Mesenchymal stem cell (in vitro differentiated cells and primary cell): ENCODE measurements at regions not wholly inside any gene's neighbourhood (a gene's known extent, or its start where the extent isn't known, plus 50 kb on each side); places are given as distances from the start of the nearest gene placed in this dataset.
"Not testable (repeated sequence)": the region's sequence is repeated elsewhere in the genome, so short reads cannot be mapped to it uniquely, and the experiment has no call there.

ENCODE experiments used
- DNase-seq: peaks from one replicate; pipeline ENCODE4 v3.0.0-alpha.2; 2013
- H2AFZ ChIP-seq: one replicate; pipeline ENCODE4 v1.6.1; 2013; ENCODE audit warnings: low read depth, mild to moderate bottlenecking, control low read depth, inconsistent platforms, low read length, moderate library complexity
- H2AK5ac ChIP-seq: 2 replicates; pipeline ENCODE4 v1.6.1; 2013; ENCODE audit warnings: low read length, moderate library complexity, mild to moderate bottlenecking, inconsistent platforms; ENCODE audit not compliant: severe bottlenecking
- H2BK120ac ChIP-seq: one replicate; pipeline ENCODE4 v1.6.1; 2013; ENCODE audit warnings: low read depth, mild to moderate bottlenecking, inconsistent platforms, low read length, moderate library complexity
- H2BK12ac ChIP-seq, 2 experiments: one replicate each; pipeline ENCODE4 v1.6.1; 2013; ENCODE audit warnings: inconsistent platforms in 2 of 2, low read length in 2 of 2, mild to moderate bottlenecking in 2 of 2, moderate library complexity in 2 of 2, control low read depth in 1 of 2
- H2BK15ac ChIP-seq: one replicate; pipeline ENCODE4 v1.6.1; 2013; ENCODE audit warnings: mild to moderate bottlenecking, low read depth, inconsistent platforms; ENCODE audit not compliant: poor library complexity, severe bottlenecking
- H2BK5ac ChIP-seq: 2 replicates; pipeline ENCODE4 v1.6.1; 2013; ENCODE audit warnings: low read depth, mild to moderate bottlenecking, low read length, control low read depth, inconsistent platforms; ENCODE audit not compliant: poor library complexity, severe bottlenecking
- H3K14ac ChIP-seq, 2 experiments: one replicate each; pipeline ENCODE4 v1.6.1; 2013; ENCODE audit warnings: inconsistent platforms in 2 of 2, low read length in 2 of 2, control low read depth in 1 of 2, mild to moderate bottlenecking in 1 of 2, moderate library complexity in 1 of 2
- H3K18ac ChIP-seq, 2 experiments: one replicate each; pipeline ENCODE4 v1.6.1; 2013; ENCODE audit warnings: inconsistent platforms in 2 of 2, low read length in 2 of 2, control low read depth in 1 of 2, low read depth in 1 of 2, mild to moderate bottlenecking in 1 of 2
- H3K23ac ChIP-seq, 2 experiments: one replicate each; pipeline ENCODE4 v1.6.1; 2013; ENCODE audit warnings: inconsistent platforms in 2 of 2, low read length in 2 of 2, mild to moderate bottlenecking in 2 of 2, moderate library complexity in 2 of 2, control low read depth in 1 of 2
- H3K27ac ChIP-seq: 2 replicates; pipeline ENCODE4 v1.5.1; 2013; ENCODE audit warnings: mild to moderate bottlenecking, moderate library complexity, low read length, control low read depth, inconsistent platforms; ENCODE audit not compliant: poor library complexity, severe bottlenecking
- H3K27me3 ChIP-seq, 2 experiments: 2 replicates each; pipeline versions ENCODE4 v1.6.1 to v1.7.0; 2013; ENCODE audit warnings: low read length in 2 of 2, mild to moderate bottlenecking in 2 of 2, moderate library complexity in 2 of 2, control low read depth in 1 of 2, inconsistent platforms in 1 of 2; ENCODE audit not compliant: control insufficient read depth in 1 of 2, insufficient read depth in 1 of 2
- H3K36me3 ChIP-seq, 2 experiments: 2 replicates each; pipeline versions ENCODE4 v1.6.1 to v1.7.0; 2013; ENCODE audit warnings: low read length in 2 of 2, control low read depth in 1 of 2, inconsistent platforms in 1 of 2, low read depth in 1 of 2, mild to moderate bottlenecking in 1 of 2; ENCODE audit not compliant: insufficient read depth in 2 of 2, control insufficient read depth in 1 of 2
- H3K4ac ChIP-seq, 2 experiments: one replicate each; pipeline ENCODE4 v1.6.1; 2013; ENCODE audit warnings: inconsistent platforms in 2 of 2, low read length in 2 of 2, mild to moderate bottlenecking in 2 of 2, moderate library complexity in 2 of 2, control low read depth in 1 of 2, low read depth in 1 of 2
- H3K4me1 ChIP-seq: 2 replicates; pipeline ENCODE4 v1.6.1; 2013; ENCODE audit warnings: low read depth, low read length, control low read depth; ENCODE audit not compliant: control insufficient read depth, insufficient read depth
- H3K4me2 ChIP-seq: 2 replicates; pipeline ENCODE4 v1.6.1; 2013; ENCODE audit warnings: low read length, mild to moderate bottlenecking, inconsistent platforms; ENCODE audit not compliant: poor library complexity, severe bottlenecking
- H3K4me3 ChIP-seq, 2 experiments: 2 replicates each; pipeline versions ENCODE4 v1.5.1 to v1.7.0; 2013; ENCODE audit warnings: low read length in 2 of 2, mild to moderate bottlenecking in 2 of 2, control low read depth in 1 of 2, low read depth in 1 of 2; ENCODE audit not compliant: insufficient read depth in 1 of 2
- H3K79me1 ChIP-seq: replicated peaks from 2 replicates; pipeline ENCODE4 v1.6.1; 2013; ENCODE audit warnings: mild to moderate bottlenecking, control low read depth, low read length, inconsistent platforms; ENCODE audit not compliant: poor library complexity, severe bottlenecking
- H3K9ac ChIP-seq: 2 replicates; pipeline ENCODE4 v1.7.0; 2013; ENCODE audit warnings: mild to moderate bottlenecking, low read length, moderate library complexity
- H3K9me3 ChIP-seq: 2 replicates; pipeline ENCODE4 v1.7.0; 2013; ENCODE audit warnings: mild to moderate bottlenecking, low read length; ENCODE audit not compliant: control insufficient read depth
- H4K8ac ChIP-seq: one replicate; pipeline ENCODE4 v1.6.1; 2013; ENCODE audit warnings: inconsistent platforms, mild to moderate bottlenecking, low read length, moderate library complexity
- H4K91ac ChIP-seq: one replicate; pipeline ENCODE4 v1.6.1; 2013; ENCODE audit warnings: mild to moderate bottlenecking, low read length, inconsistent platforms
- WGBS: methylation state at CpG from one replicate; pipeline ENCODE4 v1.1.7; 2013; ENCODE audit warnings: mixed read lengths; 5-methylcytosine and 5-hydroxymethylcytosine counted together

DNA sequence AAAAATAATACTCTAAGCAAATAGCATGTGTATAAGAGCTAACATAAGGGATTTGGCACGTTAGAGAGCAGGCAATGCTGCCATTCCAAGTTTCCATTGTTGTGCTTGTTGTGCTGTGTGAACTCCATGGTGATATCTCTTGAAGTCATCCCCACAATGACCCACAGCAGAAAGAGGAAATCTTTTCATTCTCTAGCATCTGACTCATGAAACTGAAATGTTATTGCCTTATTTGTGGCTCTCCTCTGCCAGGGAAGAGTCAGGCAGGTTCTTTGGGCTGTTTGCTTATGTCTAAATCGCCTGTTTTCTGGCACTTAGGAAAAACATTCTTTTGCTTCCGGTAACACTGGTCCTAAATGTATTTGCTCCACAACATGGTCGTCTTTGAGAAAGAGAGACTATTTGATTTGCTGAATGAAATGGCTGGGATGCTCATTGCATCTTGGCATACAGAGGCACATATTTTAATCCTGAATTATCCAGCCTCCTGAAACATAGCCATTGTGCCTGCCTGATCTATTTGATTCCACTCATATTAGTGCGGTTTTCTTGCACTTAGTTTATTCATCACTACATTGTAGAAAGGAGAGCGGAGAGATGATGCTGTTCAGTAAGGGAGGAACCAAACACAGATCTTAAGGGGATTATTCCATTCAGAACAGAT is 188.8 kb downstream of the CSNK1G3 start:
- H3K27me3 ChIP-seq, result no peaks in the 10 kb centered on the region
- no peak overlapping the region for H2BK120ac ChIP-seq
- H2BK5ac ChIP-seq, result no peak overlapping the region
- 33% methylated on average over 3 of the region's 6 CpGs for WGBS
- peak overlapping the region; percentile 65 for H3K27ac ChIP-seq
- no peak overlapping the region for H4K8ac ChIP-seq
- H3K4ac ChIP-seq, result no peak overlapping the region
- DNase-seq, result peak; percentile 97
- H3K4me3 ChIP-seq, result peak overlapping the region in 1 of 2 experiments; percentile 23
- peak overlapping the region; percentile 84 for H3K9ac ChIP-seq
- H3K4me2 ChIP-seq, result no peak overlapping the region
- H3K9me3 ChIP-seq, result no peaks in the 10 kb centered on the region
- no peaks in the 10 kb centered on the region for H3K79me1 ChIP-seq
- H2AK5ac ChIP-seq, result peak overlapping the region; percentile 65
- H3K14ac ChIP-seq, result no peak overlapping the region
- H3K36me3 ChIP-seq, result no peaks in the 10 kb centered on the region
- H4K91ac ChIP-seq, result no peak overlapping the region
- H2BK15ac ChIP-seq, result no peak overlapping the region
- H3K23ac ChIP-seq, result no peak overlapping the region
- peak overlapping the region in 1 of 2 experiments; percentile 38 for H2BK12ac ChIP-seq
- H3K4me1 ChIP-seq, result peaks cover 6% of the 10 kb centered on the region
- H3K18ac ChIP-seq, result peak overlapping the region in 1 of 2 experiments; percentile 37
- H2AFZ ChIP-seq, result no peak overlapping the region

DNA sequence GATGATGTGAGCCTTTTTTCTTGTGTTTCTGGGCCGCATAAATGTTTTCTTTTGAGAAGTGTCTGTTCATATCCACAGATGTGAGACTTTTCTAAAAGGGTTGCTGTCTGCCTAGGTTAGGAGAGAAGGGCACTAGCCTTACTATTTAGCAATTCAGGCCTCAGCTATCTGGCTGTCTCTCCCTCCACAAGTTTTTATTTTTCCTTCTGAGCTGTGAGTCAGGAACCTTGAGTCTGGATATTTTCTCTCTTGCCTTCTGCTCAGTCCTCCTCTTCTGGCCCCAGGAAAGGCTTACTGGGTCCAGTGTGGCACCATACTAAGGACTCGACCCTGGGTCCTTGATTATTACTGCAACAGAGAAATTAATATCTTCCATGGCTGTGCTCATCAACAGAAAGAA is 187.6 kb downstream of the CSNK1G3 start:
- H3K4ac ChIP-seq, result peak overlapping the region; percentile 60 to 85
- H2BK120ac ChIP-seq, result no peak overlapping the region
- no peak overlapping the region for H3K4me2 ChIP-seq
- H2BK5ac ChIP-seq, result no peak overlapping the region
- no peak overlapping the region for H4K8ac ChIP-seq
- peak overlapping the region; percentile 84 for H3K9ac ChIP-seq
- H3K4me3 ChIP-seq, result no peak overlapping the region
- H3K79me1 ChIP-seq, result no peaks in the 10 kb centered on the region
- no peaks in the 10 kb centered on the region for H3K9me3 ChIP-seq
- H3K27ac ChIP-seq, result peak overlapping the region; percentile 62
- no peak overlapping the region for H3K14ac ChIP-seq
- peak overlapping the region; percentile 2 for H4K91ac ChIP-seq
- H3K4me1 ChIP-seq, result peaks cover 6% of the 10 kb centered on the region
- no peaks in the 10 kb centered on the region for H3K36me3 ChIP-seq
- H2AK5ac ChIP-seq, result peak overlapping the region; percentile 47
- 79% methylated on average over 1 of the region's 2 CpGs for WGBS
- H2AFZ ChIP-seq, result no peak overlapping the region
- no peak overlapping the region for H2BK15ac ChIP-seq
- no peaks in the 10 kb centered on the region for H3K27me3 ChIP-seq
- no peak overlapping the region for H3K23ac ChIP-seq
- H2BK12ac ChIP-seq, result peak overlapping the region; percentile 51 to 84
- peak overlapping the region; percentile 54 to 82 for H3K18ac ChIP-seq
- DNase-seq, result no peak

DNA sequence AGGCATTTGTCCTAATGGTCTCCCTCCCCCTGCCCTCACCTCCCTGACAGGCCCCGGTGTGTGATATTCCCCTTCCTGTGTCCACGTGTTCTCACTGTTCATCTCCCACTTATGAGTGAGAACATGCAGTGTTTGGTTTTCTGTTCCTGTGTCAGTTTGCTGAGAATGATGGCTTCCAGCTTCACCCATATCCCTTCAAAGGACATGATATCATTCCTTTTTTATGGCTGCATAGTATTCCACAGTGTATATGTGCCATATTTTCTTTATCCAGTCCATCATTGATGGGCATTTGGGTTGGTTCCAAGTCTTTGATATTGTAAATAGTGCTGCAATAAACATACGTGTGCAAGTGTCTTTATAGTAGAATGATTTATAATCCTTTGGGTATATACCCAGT is 187.0 kb downstream of the CSNK1G3 start:
- H2BK120ac ChIP-seq, H2AFZ ChIP-seq, H3K4ac ChIP-seq, H3K36me3 ChIP-seq, H3K79me1 ChIP-seq, H3K18ac ChIP-seq, H2BK15ac ChIP-seq, DNase-seq, H4K8ac ChIP-seq, H3K9me3 ChIP-seq, H4K91ac ChIP-seq, H2BK12ac ChIP-seq, H3K23ac ChIP-seq, H2AK5ac ChIP-seq, H2BK5ac ChIP-seq, H3K27ac ChIP-seq, H3K14ac ChIP-seq, H3K4me1 ChIP-seq, H3K4me3 ChIP-seq, H3K9ac ChIP-seq, H3K27me3 ChIP-seq, H3K4me2 ChIP-seq: not testable (repeated sequence)
- no CpG with 5 or more reads among the region's 3 CpGs for WGBS

DNA sequence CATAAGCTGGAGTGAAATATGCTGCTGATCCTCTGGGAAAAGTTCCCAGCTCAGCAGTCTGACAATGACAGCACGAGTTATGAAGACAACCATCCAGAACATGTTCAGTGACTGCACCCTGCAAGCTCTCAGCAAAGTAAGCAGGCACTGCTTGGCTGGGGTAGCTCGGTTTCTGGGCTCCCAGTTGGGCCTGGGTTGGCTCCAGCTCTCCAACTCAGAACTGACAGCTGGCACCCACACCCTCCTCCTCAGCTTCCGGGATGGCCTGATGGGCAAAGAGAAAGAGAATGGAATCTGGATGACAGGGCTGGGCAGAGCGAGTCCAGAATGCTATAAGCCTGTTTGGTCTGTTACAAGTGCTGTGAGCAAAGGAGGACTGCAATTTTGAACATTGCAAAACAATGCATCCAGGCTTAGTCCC is 185.0 kb downstream of the CSNK1G3 start:
- H3K4me2 ChIP-seq, result no peak overlapping the region
- peak overlapping the region in 1 of 2 experiments; percentile 59 for H3K18ac ChIP-seq
- no peak overlapping the region for H2AFZ ChIP-seq
- peak overlapping the region; percentile 75 for H4K8ac ChIP-seq
- H3K4ac ChIP-seq, result no peak overlapping the region
- H2BK15ac ChIP-seq, result no peak overlapping the region
- no peak overlapping the region for H3K27ac ChIP-seq
- no peak overlapping the region for H2BK120ac ChIP-seq
- no peak overlapping the region for H3K4me3 ChIP-seq
- peak overlapping the region; percentile 6 for H3K9ac ChIP-seq
- H3K4me1 ChIP-seq, result peaks cover 6% of the 10 kb centered on the region
- H3K9me3 ChIP-seq, result no peaks in the 10 kb centered on the region
- no peak overlapping the region for H2BK5ac ChIP-seq
- no peak overlapping the region for H2AK5ac ChIP-seq
- H3K27me3 ChIP-seq, result no peaks in the 10 kb centered on the region
- no peak overlapping the region for H3K23ac ChIP-seq
- no peak overlapping the region for H3K14ac ChIP-seq
- no peaks in the 10 kb centered on the region for H3K36me3 ChIP-seq
- H2BK12ac ChIP-seq, result peak overlapping the region in 1 of 2 experiments; percentile 63
- peak; percentile 58 for DNase-seq
- no peaks in the 10 kb centered on the region for H3K79me1 ChIP-seq
- peak overlapping the region; percentile 85 for H4K91ac ChIP-seq
- 52% methylated on average over 3 of the region's 4 CpGs for WGBS
